COLO668 (cell line): ENCODE measurements at regions not wholly inside any gene's neighbourhood (a gene's known extent, or its start where the extent isn't known, plus 50 kb on each side); places are given as distances from the start of the nearest gene placed in this dataset.
"Not testable (repeated sequence)": the region's sequence is repeated elsewhere in the genome, so short reads cannot be mapped to it uniquely, and the experiment has no call there.

Experiments
- DNase-seq: peaks from one replicate; lab custom pipeline; 2025; ENCODE audit not compliant: unreplicated experiment; lab: John Stamatoyannopoulos, UW

GRCh38 chr17:83202002-83203000 is 122.9 kb downstream of the METRNL start:
- no peak for DNase-seq

- no peak for DNase-seq
These were observed 123.7 kb downstream of the METRNL start for GRCh38 chr17:83203073-83203471.

- DNase-seq, result no peak
These were observed 124.2 kb downstream of the METRNL start for GRCh38 chr17:83203472-83204221.

GRCh38 chr17:83204230-83204725 is 124.9 kb downstream of the METRNL start:
- DNase-seq, result no peak

DNA sequence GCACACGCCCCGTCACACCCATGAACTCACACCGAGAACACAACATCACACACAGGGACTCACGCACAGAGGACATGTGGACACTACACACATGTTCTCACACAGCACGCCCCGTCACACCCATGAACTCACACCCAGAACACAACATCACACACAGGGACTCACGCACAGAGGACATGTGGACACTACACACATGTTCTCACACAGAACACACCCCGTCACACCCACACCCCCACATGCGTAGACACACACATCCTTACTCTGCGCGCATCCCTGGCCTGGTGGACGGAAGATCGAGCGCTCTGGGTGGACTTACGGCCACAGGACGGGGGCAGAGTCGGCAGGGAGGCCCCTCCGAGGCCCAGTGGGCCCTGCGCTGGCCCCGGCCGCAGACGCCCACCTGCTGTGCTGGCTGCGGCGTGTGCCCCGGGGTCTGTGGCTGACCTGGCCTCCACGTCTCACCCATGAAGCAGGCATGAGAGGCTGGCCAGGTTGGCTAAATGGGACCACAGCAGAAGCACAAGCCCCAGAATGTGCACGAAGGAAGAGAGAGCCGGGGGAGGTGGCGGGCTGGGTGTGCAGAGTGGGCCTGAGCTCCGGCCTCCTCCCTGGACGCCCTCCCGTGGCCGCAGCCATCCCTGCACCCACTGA is 125.5 kb downstream of the METRNL start:
- not testable (repeated sequence) for DNase-seq

GRCh38 chr17:83205387-83206035 is 126.1 kb downstream of the METRNL start:
- DNase-seq, result peak; percentile 51

GRCh38 chr17:83206036-83206394 is 126.6 kb downstream of the METRNL start:
- not testable (repeated sequence) for DNase-seq

GRCh38 chr17:83206819-83207588 is 127.6 kb downstream of the METRNL start:
- not testable (repeated sequence) for DNase-seq

GRCh38 chr17:83247001-83247400 is 167.6 kb downstream of the METRNL start:
- not testable (repeated sequence) for DNase-seq
